ENCODE measurements at regions not wholly inside any gene's neighbourhood (a gene's known extent, or its start where the extent isn't known, plus 50 kb on each side); places are given as distances from the start of the nearest gene placed in this dataset.

DNA sequence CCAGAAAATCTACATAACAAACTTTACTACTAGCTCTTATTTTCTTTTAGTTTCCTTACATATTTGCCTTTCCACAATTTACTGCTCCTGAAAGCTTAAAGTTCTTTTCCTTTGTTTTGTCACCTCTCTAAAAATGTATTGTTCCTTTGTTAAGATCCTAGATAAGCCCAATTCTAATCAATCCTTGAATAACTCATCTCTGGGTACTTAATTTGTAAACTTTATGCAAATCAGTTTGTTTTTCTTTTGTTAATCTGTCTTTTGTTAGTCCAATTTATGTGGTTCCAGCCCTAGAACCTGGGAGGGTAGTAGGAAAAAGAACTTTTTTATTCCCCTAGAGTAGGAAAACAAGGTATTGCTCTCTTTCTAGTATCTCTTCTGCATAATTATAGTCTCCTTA lies 444.7 kb downstream of the PCDH10 start:
- TF ChIP-seq ZNF510 (tag by site-specific recombination; IDR thresholded peaks at IDR 0.05; ENCODE audit: insufficient replicate concordance), result no peak
- TF ChIP-seq CTCF (tag by site-specific recombination; IDR thresholded peaks at IDR 0.05), result no peak
- TF ChIP-seq SETDB1 (IDR thresholded peaks at IDR 0.05; ENCODE audit: insufficient read length, low read length), result no peak
- TF ChIP-seq ZBTB11 (tag by site-specific recombination; conservative IDR thresholded peaks at IDR 0.05; ENCODE audit: low read depth), result no peak
- TF ChIP-seq KLF10 (tag by site-specific recombination; IDR thresholded peaks at IDR 0.05), result no peak
- no peak for TF ChIP-seq ZNF76 (tag by site-specific recombination; IDR thresholded peaks at IDR 0.05; ENCODE audit: borderline replicate concordance, low read depth)
- TF ChIP-seq ZNF214 (tag by site-specific recombination; IDR thresholded peaks at IDR 0.05; ENCODE audit: borderline replicate concordance), result no peak
- TF ChIP-seq ZNF366 (tag by site-specific recombination; conservative IDR thresholded peaks at IDR 0.05), result no peak
- TF ChIP-seq PBX3 (CRISPR knock-in tag; IDR thresholded peaks at IDR 0.05), result no peak
- no peak for TF ChIP-seq ZNF624 (tag by site-specific recombination; IDR thresholded peaks at IDR 0.05)
- TF ChIP-seq KLF7 (tag by site-specific recombination; IDR thresholded peaks at IDR 0.05; ENCODE audit: borderline replicate concordance), result no peak
- no peak for TF ChIP-seq ZSCAN5A (tag by site-specific recombination; IDR thresholded peaks at IDR 0.05)
- TF ChIP-seq, protein P1, sequence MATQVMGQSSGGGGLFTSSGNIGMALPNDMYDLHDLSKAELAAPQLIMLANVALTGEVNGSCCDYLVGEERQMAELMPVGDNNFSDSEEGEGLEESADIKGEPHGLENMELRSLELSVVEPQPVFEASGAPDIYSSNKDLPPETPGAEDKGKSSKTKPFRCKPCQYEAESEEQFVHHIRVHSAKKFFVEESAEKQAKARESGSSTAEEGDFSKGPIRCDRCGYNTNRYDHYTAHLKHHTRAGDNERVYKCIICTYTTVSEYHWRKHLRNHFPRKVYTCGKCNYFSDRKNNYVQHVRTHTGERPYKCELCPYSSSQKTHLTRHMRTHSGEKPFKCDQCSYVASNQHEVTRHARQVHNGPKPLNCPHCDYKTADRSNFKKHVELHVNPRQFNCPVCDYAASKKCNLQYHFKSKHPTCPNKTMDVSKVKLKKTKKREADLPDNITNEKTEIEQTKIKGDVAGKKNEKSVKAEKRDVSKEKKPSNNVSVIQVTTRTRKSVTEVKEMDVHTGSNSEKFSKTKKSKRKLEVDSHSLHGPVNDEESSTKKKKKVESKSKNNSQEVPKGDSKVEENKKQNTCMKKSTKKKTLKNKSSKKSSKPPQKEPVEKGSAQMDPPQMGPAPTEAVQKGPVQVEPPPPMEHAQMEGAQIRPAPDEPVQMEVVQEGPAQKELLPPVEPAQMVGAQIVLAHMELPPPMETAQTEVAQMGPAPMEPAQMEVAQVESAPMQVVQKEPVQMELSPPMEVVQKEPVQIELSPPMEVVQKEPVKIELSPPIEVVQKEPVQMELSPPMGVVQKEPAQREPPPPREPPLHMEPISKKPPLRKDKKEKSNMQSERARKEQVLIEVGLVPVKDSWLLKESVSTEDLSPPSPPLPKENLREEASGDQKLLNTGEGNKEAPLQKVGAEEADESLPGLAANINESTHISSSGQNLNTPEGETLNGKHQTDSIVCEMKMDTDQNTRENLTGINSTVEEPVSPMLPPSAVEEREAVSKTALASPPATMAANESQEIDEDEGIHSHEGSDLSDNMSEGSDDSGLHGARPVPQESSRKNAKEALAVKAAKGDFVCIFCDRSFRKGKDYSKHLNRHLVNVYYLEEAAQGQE (tag by site-specific recombination; IDR thresholded peaks at IDR 0.05), result no peak
- TF ChIP-seq ZNF354C (tag by site-specific recombination; IDR thresholded peaks at IDR 0.05; ENCODE audit: borderline replicate concordance, low read depth), result no peak
